ENCODE measurements at regions not wholly inside any gene's neighbourhood (a gene's known extent, or its start where the extent isn't known, plus 50 kb on each side); places are given as distances from the start of the nearest gene placed in this dataset.
"Not testable (repeated sequence)": the region's sequence is repeated elsewhere in the genome, so short reads cannot be mapped to it uniquely, and the experiment has no call there.

DNA sequence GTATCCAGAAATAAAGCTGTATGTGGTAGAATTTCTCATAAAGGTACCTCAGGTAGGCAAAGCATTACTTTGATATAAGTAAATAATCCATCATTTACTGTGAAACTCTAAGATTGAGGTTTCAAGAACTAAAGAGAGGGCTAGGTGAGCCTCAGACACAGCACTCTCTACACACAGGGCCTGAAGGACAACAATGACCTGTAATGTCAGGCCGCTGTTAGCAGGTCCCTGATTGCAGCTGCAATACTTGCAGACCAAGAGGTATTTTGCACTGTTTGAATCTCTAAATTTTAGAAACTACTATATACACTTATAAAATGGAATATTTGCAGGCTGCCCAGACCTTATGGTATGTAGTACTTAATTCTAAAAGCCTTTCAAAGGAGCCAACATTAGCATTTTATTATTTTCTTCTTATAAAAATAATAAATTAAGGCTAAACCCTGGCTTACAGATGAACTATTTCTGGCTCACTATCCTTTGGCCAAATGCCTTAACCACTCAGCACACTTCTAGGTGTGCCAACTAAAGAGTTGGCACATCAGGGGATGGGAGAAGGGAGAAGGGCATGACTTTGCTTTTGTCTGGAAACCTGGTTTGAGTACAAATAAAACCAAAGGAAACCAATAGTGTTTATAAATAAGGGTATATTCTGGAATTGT, 66.7 kb upstream of the SLC39A10 start:
- Mint-ChIP-seq H3K36me3 (ENCODE audit: low read depth) (no peaks in the 10 kb centered on the region), H3K27me3 (ENCODE audit: low read depth) (no peaks in the 10 kb centered on the region), H3K9me3 (peaks cover 4% of the 10 kb centered on the region), H3K27ac (no peak overlapping the region), H3K4me3 (ENCODE audit: low read depth) (no peak overlapping the region), H3K4me1 (ENCODE audit: low read depth) (peaks cover 17% of the 10 kb centered on the region)
- intact Hi-C loops (cut with micrococcal nuclease): no loop called here
- DNase-seq (ENCODE audit: low spot score): no peak

DNA sequence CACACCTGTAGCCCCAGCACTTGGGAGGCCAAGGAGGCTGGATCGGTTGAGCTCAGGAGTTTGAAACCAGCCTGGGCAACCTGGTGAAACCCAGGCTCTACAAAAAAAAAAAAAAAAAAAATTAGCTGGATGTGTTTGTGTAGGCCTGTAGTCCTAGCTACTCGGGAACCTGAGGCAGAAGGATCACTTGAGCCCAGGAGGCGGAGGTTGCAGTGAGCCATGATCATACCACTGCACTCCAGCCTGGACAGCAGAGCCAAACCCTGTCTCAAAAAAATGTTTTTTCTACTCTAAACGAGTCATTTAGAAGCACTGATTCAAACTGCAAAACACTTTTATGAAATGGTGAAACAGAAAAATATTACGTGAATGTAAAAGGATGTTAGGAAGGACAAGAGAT, 69.1 kb upstream of the SLC39A10 start:
- Mint-ChIP-seq H3K4me1 (ENCODE audit: low read depth) (peaks cover 4% of the 10 kb centered on the region), H3K27me3 (ENCODE audit: low read depth) (no peaks in the 10 kb centered on the region), H3K9me3 (no peaks in the 10 kb centered on the region), H3K27ac (no peak overlapping the region), H3K36me3 (ENCODE audit: low read depth) (no peaks in the 10 kb centered on the region), H3K4me3 (ENCODE audit: low read depth) (no peak overlapping the region)
- intact Hi-C loops (cut with micrococcal nuclease): no loop called here
- no peak for DNase-seq (ENCODE audit: low spot score)

DNA sequence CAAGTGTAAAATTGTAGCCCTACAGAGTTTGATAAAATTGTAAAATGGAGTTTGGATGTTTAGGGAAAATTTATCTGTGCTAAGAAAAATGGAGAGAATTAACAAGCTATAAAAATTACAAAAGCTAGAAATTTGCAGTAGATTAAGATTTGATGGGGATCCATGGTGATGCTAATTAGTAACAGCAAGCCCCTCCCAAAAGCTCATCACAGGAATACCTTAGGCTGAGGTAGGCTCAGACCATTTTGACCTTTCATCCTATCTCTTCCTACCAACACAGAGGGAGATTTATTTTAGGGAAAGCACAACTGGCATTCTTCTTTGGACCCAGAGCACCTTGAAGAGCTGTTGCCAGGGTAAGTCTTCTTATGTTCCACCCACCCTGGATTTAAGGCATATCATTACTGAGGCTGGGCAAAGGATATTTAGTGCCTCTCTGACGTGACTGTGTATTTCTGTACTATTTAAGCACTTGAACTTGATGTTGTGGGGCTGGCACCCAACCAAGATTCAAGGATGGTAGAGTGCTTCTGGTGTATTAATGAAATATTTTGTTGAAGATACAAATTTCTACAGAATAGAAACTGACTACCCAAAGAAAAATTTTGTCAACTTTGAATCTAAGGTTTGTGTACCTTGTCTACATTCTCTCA, 70.8 kb upstream of the SLC39A10 start:
- no peaks in the 10 kb centered on the region for H3K27me3 Mint-ChIP-seq (ENCODE audit: low read depth)

DNA sequence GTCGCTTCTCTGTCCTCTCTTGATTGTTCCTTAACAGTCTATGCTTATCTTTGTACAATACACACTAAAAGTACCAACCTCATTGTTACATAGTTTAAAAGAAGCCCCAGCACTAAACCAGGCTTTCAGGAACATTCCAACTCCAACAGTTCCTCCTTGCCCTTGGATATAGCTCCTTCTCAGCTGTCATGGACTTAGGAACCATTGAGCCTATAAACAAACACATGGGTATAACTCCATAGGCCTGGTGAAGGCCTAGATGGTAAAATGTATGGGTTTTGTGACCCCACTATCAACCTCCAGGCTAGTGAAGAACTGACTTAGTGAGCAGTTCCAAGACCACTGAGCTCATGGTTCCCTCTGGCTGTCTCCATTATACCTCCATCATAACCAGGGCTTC, 74.8 kb upstream of the SLC39A10 start:
- intact Hi-C loops (cut with micrococcal nuclease): no loop called here
- Mint-ChIP-seq H3K4me3 (ENCODE audit: low read depth) (no peak overlapping the region), H3K4me1 (ENCODE audit: low read depth) (peaks cover 16% of the 10 kb centered on the region), H3K27me3 (ENCODE audit: low read depth) (no peaks in the 10 kb centered on the region), H3K9me3 (peaks cover 3% of the 10 kb centered on the region), H3K36me3 (ENCODE audit: low read depth) (no peaks in the 10 kb centered on the region), H3K27ac (no peak overlapping the region)
- DNase-seq (ENCODE audit: low spot score): no peak

More for the DNA sequence above, 70.8 kb upstream of the SLC39A10 start:
- Mint-ChIP-seq H3K4me1 (ENCODE audit: low read depth) (peaks cover 3% of the 10 kb centered on the region), H3K27ac (no peak overlapping the region), H3K36me3 (ENCODE audit: low read depth) (no peaks in the 10 kb centered on the region), H3K4me3 (ENCODE audit: low read depth) (no peak overlapping the region), H3K9me3 (no peaks in the 10 kb centered on the region)
- no peak for DNase-seq (ENCODE audit: low spot score)
- intact Hi-C loops (cut with micrococcal nuclease): no loop called here

DNA sequence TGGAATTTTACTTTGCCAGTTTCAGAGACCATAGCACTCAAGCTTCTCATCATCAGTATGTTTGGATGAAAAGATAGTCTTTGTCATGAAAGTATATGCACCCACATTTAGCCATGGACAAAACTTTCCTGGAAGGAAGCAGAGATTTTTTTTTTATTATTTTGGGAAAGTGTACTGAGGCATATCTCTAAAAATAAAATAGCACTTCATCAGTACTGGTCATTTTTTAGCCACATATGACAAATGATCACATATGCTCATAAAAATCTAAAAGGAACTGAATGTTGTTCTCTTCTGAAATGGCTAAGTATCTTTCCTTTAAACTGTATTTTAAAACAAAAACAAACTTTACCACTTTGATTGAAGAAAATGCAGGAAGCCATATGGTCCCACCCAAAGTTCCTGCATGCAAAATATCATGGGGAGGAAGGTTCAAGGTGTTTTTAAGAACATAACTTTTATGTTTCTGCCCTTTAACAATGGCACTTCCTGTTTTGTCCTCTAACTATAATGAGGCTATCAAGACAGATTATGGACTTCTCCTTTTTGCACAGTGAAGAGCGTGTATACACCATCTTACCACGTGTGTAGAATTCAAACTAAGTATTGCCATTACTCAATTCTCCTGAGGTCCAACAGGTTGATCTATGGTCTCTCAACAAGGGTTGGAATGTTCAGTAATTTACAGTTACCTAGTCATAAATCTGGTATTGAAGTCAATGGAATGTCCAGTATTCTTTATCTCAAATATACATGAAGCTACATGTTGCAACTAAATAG, 77.1 kb upstream of the SLC39A10 start:
- no peaks in the 10 kb centered on the region for H3K36me3 Mint-ChIP-seq (ENCODE audit: low read depth)
- peaks cover 32% of the 10 kb centered on the region for H3K4me1 Mint-ChIP-seq (ENCODE audit: low read depth)
- H3K4me3 Mint-ChIP-seq (ENCODE audit: low read depth): no peak overlapping the region
- no peaks in the 10 kb centered on the region for H3K27me3 Mint-ChIP-seq (ENCODE audit: low read depth)
- DNase-seq (ENCODE audit: low spot score): no peak
- H3K9me3 Mint-ChIP-seq: peaks cover 3% of the 10 kb centered on the region
- intact Hi-C loops (cut with micrococcal nuclease): loop anchor here (5.0 to 10.0 kb wide), 2 partner anchors 43 to 485 kb away; partner anchors contain the start of gene DNAH7
- H3K27ac Mint-ChIP-seq: no peak overlapping the region

DNA sequence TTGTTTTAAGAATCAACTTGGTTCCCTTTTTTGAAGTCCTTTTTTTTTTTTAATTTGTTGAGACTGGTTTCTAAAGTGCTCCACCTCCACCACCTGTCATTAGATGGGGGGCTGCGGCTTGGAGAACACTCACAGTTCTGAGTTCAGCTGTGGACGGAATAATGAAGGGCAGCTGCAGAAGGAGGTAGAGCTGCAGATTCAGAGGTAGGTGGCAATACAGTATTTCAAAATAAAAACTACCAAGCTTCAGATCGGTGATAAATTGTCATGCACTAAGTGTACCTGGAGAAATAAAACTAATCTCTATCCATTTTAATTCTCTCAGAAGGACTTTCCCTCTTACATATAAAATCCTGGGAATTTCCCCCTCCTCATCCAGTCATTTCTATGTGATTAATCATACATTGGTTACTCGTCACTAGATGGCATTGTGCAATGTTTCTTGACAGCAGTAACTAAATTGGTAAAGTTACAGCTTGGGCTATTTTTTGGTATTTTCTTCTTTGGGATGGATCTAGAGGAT, 81.1 kb upstream of the SLC39A10 start:
- DNase-seq (ENCODE audit: low spot score): no peak
- Mint-ChIP-seq H3K4me1 (ENCODE audit: low read depth) (peaks cover 49% of the 10 kb centered on the region), H3K27me3 (ENCODE audit: low read depth) (no peaks in the 10 kb centered on the region), H3K4me3 (ENCODE audit: low read depth) (no peak overlapping the region), H3K36me3 (ENCODE audit: low read depth) (peaks cover 9% of the 10 kb centered on the region), H3K9me3 (peaks cover 3% of the 10 kb centered on the region), H3K27ac (no peak overlapping the region)
- intact Hi-C loops (cut with micrococcal nuclease): loop anchor here (1.0 to 10.0 kb wide), 4 partner anchors 12 to 489 kb away; partner anchors contain the start of gene DNAH7

DNA sequence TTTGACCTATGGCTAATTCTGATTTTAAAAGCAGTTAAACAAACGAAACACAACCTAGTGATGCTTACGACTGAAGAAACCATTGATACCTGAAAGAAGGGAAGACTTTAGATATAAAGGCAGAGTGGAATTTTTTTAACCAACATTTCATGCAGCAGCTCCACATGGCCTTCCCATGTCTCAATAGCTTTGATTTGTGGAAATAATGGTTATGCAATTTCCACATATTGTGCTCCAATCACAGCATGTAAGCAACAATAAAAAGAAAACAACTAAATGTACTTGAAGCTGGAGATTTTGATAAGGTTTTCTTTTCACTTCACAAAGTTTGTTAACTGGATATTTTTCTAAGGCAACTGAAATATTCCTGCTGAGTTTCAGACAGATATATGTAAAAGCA, 82.0 kb upstream of the SLC39A10 start:
- Mint-ChIP-seq H3K9me3 (no peaks in the 10 kb centered on the region), H3K27me3 (ENCODE audit: low read depth) (no peaks in the 10 kb centered on the region), H3K27ac (no peak overlapping the region), H3K4me1 (ENCODE audit: low read depth) (peaks cover 47% of the 10 kb centered on the region), H3K36me3 (ENCODE audit: low read depth) (peaks cover 9% of the 10 kb centered on the region), H3K4me3 (ENCODE audit: low read depth) (no peak overlapping the region)
- intact Hi-C loops (cut with micrococcal nuclease): loop anchor here (5.0 to 10.0 kb wide), 2 partner anchors 38 to 490 kb away; partner anchors contain the start of gene DNAH7
- DNase-seq (ENCODE audit: low spot score): no peak

DNA sequence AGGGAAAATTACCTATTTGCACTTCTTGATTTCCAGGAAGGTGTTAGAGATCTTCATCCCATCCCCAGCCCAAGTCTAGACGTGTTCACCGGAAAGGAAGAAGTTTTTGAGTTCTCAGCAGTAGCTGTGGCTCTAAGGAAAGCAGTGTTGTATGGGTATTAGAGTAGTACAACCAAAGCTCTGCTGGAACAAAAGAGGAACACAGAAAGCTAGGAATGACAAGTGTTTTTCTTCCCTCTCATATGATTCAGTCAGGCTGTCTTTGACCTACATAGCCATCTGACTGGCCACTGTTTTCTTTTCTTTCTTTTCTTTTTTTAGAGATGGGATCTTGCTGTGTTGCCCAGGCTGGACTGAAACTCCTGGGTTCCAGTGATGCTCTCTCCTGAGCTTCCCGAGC, 82.7 kb upstream of the SLC39A10 start:
- Mint-ChIP-seq H3K27ac (no peak overlapping the region), H3K4me3 (ENCODE audit: low read depth) (no peak overlapping the region), H3K27me3 (ENCODE audit: low read depth) (no peaks in the 10 kb centered on the region), H3K4me1 (ENCODE audit: low read depth) (peaks cover 47% of the 10 kb centered on the region), H3K36me3 (ENCODE audit: low read depth) (peaks cover 9% of the 10 kb centered on the region), H3K9me3 (no peaks in the 10 kb centered on the region)
- DNase-seq (ENCODE audit: low spot score): no peak
- intact Hi-C loops (cut with micrococcal nuclease): loop anchor here (5.0 to 10.0 kb wide), 2 partner anchors 268 to 490 kb away; partner anchors contain the start of gene DNAH7

DNA sequence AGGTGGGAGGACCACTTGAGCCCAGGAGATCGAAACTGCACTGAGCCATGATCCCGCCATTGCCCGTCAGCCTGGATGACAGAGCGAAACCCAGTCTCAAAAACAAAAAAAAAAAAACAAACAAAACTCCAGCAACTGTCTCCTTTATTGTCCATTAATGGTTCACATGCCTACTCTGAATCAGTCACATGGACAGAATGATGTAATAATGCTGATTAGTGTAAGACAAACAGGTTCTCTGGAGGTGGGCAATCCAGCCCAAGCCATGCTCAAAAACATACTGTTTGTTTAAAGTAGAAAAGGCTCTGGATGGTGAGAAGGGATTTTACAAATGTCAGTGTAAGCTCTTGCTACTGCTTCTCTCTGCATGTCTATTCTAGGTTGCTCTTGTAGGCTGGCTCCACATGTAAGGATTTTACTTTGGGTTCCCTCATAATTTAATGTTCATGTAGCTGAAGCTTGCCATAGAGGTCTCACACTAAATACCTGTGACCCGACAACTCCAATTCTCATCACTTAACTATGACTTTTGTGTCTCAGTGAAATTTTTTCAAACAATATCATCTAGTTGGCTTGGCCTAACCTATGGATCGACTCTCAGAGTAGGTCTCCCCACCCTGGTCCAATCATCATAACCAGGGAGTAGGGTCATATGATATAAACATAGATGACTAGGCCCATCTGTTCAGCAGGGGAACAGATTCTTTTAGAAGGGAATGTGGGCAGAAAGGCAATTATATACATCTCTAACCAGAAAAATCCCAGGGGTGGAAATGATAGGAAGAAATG, 83.9 kb upstream of the SLC39A10 start:
- Mint-ChIP-seq H3K9me3 (no peaks in the 10 kb centered on the region), H3K27ac (no peak overlapping the region), H3K4me3 (ENCODE audit: low read depth) (no peak overlapping the region), H3K36me3 (ENCODE audit: low read depth) (peaks cover 9% of the 10 kb centered on the region), H3K27me3 (ENCODE audit: low read depth) (no peaks in the 10 kb centered on the region), H3K4me1 (ENCODE audit: low read depth) (peaks cover 47% of the 10 kb centered on the region)
- intact Hi-C loops (cut with micrococcal nuclease): loop anchor here (5.0 to 10.0 kb wide), 2 partner anchors 269 to 492 kb away; partner anchors contain the start of gene DNAH7
- DNase-seq (ENCODE audit: low spot score): no peak

DNA sequence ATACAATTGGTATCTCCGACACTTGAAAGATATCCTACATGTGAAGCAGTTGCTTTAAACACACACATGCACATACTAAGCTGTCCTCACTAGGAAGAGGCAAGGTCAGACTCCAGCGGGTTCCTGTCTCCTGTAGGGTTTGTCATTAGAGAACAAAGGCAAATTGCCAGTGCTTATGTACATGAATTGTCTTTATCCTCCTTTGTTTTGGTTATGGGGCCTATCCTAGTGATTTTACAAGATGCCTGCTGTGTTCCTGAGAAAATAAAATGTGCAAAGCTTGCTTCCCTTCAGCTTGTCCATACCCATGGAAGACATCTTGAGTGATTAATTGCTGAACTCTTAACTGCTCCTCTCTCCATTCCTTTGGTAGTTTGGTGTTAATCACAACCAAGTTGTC, 86.7 kb upstream of the SLC39A10 start:
- intact Hi-C loops (cut with micrococcal nuclease): loop anchor here (5.0 to 10.0 kb wide), 2 partner anchors 272 to 494 kb away; partner anchors contain the start of gene DNAH7
- Mint-ChIP-seq H3K9me3 (no peaks in the 10 kb centered on the region), H3K4me1 (ENCODE audit: low read depth) (peaks cover 33% of the 10 kb centered on the region), H3K27me3 (ENCODE audit: low read depth) (no peaks in the 10 kb centered on the region), H3K36me3 (ENCODE audit: low read depth) (peaks cover 9% of the 10 kb centered on the region), H3K4me3 (ENCODE audit: low read depth) (no peak overlapping the region), H3K27ac (no peak overlapping the region)
- no peak for DNase-seq (ENCODE audit: low spot score)

DNA sequence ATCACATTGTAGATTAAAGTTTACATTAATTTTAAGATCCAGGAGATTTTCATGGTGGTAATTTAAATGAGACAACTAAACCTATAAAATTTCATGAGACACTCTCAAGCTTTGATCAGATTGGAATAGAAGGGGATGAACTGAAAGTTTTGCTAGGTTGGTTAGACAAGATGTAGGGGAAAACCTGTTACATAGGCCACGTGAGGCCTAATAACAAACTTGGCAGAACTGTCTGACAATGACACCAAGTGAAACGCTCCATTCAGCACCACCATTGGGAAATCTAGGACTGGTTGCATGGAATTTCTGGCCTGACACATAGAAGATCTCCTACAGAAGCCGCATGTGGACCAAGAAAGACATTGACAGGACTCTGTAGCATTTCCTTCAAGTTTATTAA, 87.8 kb upstream of the SLC39A10 start:
- Mint-ChIP-seq H3K36me3 (ENCODE audit: low read depth) (peaks cover 9% of the 10 kb centered on the region), H3K9me3 (no peaks in the 10 kb centered on the region), H3K4me3 (ENCODE audit: low read depth) (no peak overlapping the region), H3K27me3 (ENCODE audit: low read depth) (no peaks in the 10 kb centered on the region), H3K27ac (no peak overlapping the region), H3K4me1 (ENCODE audit: low read depth) (peaks cover 30% of the 10 kb centered on the region)
- intact Hi-C loops (cut with micrococcal nuclease): no loop called here
- no peak for DNase-seq (ENCODE audit: low spot score)

DNA sequence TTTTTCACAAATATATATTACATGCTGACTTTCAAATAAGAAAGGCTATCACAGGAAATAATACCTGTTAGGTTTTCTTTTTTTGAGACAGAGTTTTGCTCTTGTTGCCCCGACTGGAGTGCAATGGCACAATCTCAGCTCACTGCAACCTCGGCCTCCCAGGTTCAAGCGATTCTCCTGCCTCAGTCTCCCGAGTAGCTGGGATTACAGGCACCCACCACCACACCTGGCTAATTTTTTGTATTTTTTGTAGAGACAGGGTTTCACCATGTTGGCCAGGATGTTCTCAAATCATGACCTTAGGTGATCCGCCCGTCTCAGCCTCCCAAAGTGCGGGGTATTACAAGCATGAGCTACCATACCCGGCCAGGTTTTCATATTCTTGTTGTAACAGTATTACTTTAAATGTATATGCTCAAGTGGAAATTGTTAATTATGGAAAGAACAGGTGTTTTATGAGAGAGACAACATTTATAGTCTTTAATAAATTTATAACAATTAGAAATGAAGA, 92.3 kb upstream of the SLC39A10 start:
- not testable (repeated sequence) for H3K27me3 Mint-ChIP-seq (ENCODE audit: low read depth); H3K36me3 Mint-ChIP-seq (ENCODE audit: low read depth); H3K9me3 Mint-ChIP-seq; DNase-seq (ENCODE audit: low spot score); H3K4me3 Mint-ChIP-seq (ENCODE audit: low read depth)
- H3K27ac Mint-ChIP-seq: peak overlapping the region; percentile 79
- intact Hi-C loops (cut with micrococcal nuclease): loop anchor here (1.0 to 5.0 kb wide), 8 partner anchors 12 to 598 kb away; no protein-coding TSS in a partner anchor
- peaks cover 42% of the 10 kb centered on the region for H3K4me1 Mint-ChIP-seq (ENCODE audit: low read depth)
